ENCODE measurements at regions not wholly inside any gene's neighbourhood (a gene's known extent, or its start where the extent isn't known, plus 50 kb on each side); places are given as distances from the start of the nearest gene placed in this dataset.

- 0 to 65% (median 17%) methylated on average over 1 to 3 of the region's 3 CpGs; no CpG with 5 or more reads in 5 of the 10 experiments for WGBS, 10 experiments
- Histone ChIP-seq H3K4me1 (replicated peaks in 1 of 2) (no peaks in the 10 kb centered on the region), H3K4me3 (no peak overlapping the region), H3K27ac (no peak overlapping the region)
- ATAC-seq (replicated peaks in 6 of 8), result peak in 1 of 8 experiments; percentile 36
- in situ Hi-C loops (cut with MboI; ENCODE audit: low pct_unique_long_range_greater_than_20kb in 2 of 9, low sequenced_read_pairs in 9 of 9, unreplicated experiment in 9 of 9), result no loop called here
These were observed 64.1 kb downstream of the ZNF641 start for GRCh38 chr12:48286665-48287064.

GRCh38 chr12:48285751-48286650 lies 64.7 kb downstream of the ZNF641 start:
- ATAC-seq (replicated peaks in 6 of 8), result peak in 4 of 8 experiments; percentile 26 to 85 (median 72)
- Histone ChIP-seq H3K4me1 (replicated peaks in 1 of 2) (no peaks in the 10 kb centered on the region), H3K4me3 (no peak overlapping the region), H3K27ac (no peak overlapping the region)
- in situ Hi-C loops (cut with MboI; ENCODE audit: low pct_unique_long_range_greater_than_20kb in 2 of 9, low sequenced_read_pairs in 9 of 9, unreplicated experiment in 9 of 9), result no loop called here
- 0 to 93% (median 20%) methylated on average over 1 to 2 of the region's 2 CpGs; no CpG with 5 or more reads in 3 of the 10 experiments for WGBS, 10 experiments

GRCh38 chr12:48281811-48282210 lies 68.9 kb downstream of the ZNF641 start:
- in situ Hi-C loops (cut with MboI; ENCODE audit: low pct_unique_long_range_greater_than_20kb in 2 of 9, low sequenced_read_pairs in 9 of 9, unreplicated experiment in 9 of 9), result no loop called here
- 0 to 11% (median 0%) methylated on average over 1 of the region's 1 CpG; no CpG with 5 or more reads in 6 of the 10 experiments for WGBS, 10 experiments
- no peak overlapping the region for H3K27ac ChIP-seq
- no peaks in the 10 kb centered on the region for H3K4me1 ChIP-seq (replicated peaks in 1 of 2)
- no peak overlapping the region for H3K4me3 ChIP-seq
- ATAC-seq (replicated peaks in 6 of 8), result no peak

- 0 to 55% (median 27%) methylated on average over 1 to 5 of the region's 5 CpGs; no CpG with 5 or more reads in 3 of the 10 experiments for WGBS, 10 experiments
- Histone ChIP-seq H3K4me1 (replicated peaks in 1 of 2) (no peaks in the 10 kb centered on the region), H3K4me3 (no peak overlapping the region), H3K27ac (no peak overlapping the region)
- no peak for ATAC-seq (replicated peaks in 6 of 8)
- in situ Hi-C loops (cut with MboI; ENCODE audit: low pct_unique_long_range_greater_than_20kb in 2 of 9, low sequenced_read_pairs in 9 of 9, unreplicated experiment in 9 of 9), result no loop called here
These were observed 70.1 kb downstream of the ZNF641 start for GRCh38 chr12:48280572-48280971.

GRCh38 chr12:48279601-48280000 lies 71.1 kb downstream of the ZNF641 start:
- WGBS, 10 experiments, result 0 to 75% (median 41%) methylated on average over 1 of the region's 1 CpG; no CpG with 5 or more reads in 2 of the 10 experiments
- in situ Hi-C loops (cut with MboI; ENCODE audit: low pct_unique_long_range_greater_than_20kb in 2 of 9, low sequenced_read_pairs in 9 of 9, unreplicated experiment in 9 of 9), result no loop called here
- Histone ChIP-seq H3K27ac (no peak overlapping the region), H3K4me3 (no peak overlapping the region), H3K4me1 (replicated peaks in 1 of 2) (no peaks in the 10 kb centered on the region)
- no peak for ATAC-seq (replicated peaks in 6 of 8)

GRCh38 chr12:48279101-48279500 lies 71.6 kb downstream of the ZNF641 start:
- Histone ChIP-seq H3K4me3 (no peak overlapping the region), H3K27ac (no peak overlapping the region), H3K4me1 (replicated peaks in 1 of 2) (no peaks in the 10 kb centered on the region)
- ATAC-seq (replicated peaks in 6 of 8), result no peak
- in situ Hi-C loops (cut with MboI; ENCODE audit: low pct_unique_long_range_greater_than_20kb in 2 of 9, low sequenced_read_pairs in 9 of 9, unreplicated experiment in 9 of 9), result no loop called here

- Histone ChIP-seq H3K4me1 (replicated peaks in 1 of 2) (no peaks in the 10 kb centered on the region), H3K27ac (no peak overlapping the region), H3K4me3 (no peak overlapping the region)
- no peak for ATAC-seq (replicated peaks in 6 of 8)
- WGBS, 10 experiments, result 0 to 81% (median 51%) methylated on average over 1 to 2 of the region's 2 CpGs
- in situ Hi-C loops (cut with MboI; ENCODE audit: low pct_unique_long_range_greater_than_20kb in 2 of 9, low sequenced_read_pairs in 9 of 9, unreplicated experiment in 9 of 9), result no loop called here
These were observed 73.5 kb upstream of the OR10AD1 start for GRCh38 chr12:48276621-48277020.

- Histone ChIP-seq H3K4me3 (no peak overlapping the region), H3K4me1 (replicated peaks in 1 of 2) (no peaks in the 10 kb centered on the region), H3K27ac (no peak overlapping the region)
- ATAC-seq (replicated peaks in 6 of 8), result no peak
- WGBS, 10 experiments, result 0 to 100% (median 100%) methylated on average over 1 of the region's 1 CpG; no CpG with 5 or more reads in 4 of the 10 experiments
- in situ Hi-C loops (cut with MboI; ENCODE audit: low pct_unique_long_range_greater_than_20kb in 2 of 9, low sequenced_read_pairs in 9 of 9, unreplicated experiment in 9 of 9), result loop anchor here in 1 of 9 experiments (25.0 kb wide), 2 partner anchors 170 to 345 kb away; no protein-coding TSS in a partner anchor
These were observed 63.7 kb upstream of the OR10AD1 start for GRCh38 chr12:48266826-48267225.

GRCh38 chr12:48265777-48266176 lies 62.7 kb upstream of the OR10AD1 start:
- ATAC-seq (replicated peaks in 6 of 8), result no peak
- H3K4me3 ChIP-seq, result no peak overlapping the region
- in situ Hi-C loops (cut with MboI; ENCODE audit: low pct_unique_long_range_greater_than_20kb in 2 of 9, low sequenced_read_pairs in 9 of 9, unreplicated experiment in 9 of 9), result loop anchor here in 1 of 9 experiments (25.0 kb wide), 2 partner anchors 172 to 347 kb away; no protein-coding TSS in a partner anchor
- H3K27ac ChIP-seq, result no peak overlapping the region
- no peaks in the 10 kb centered on the region for H3K4me1 ChIP-seq (replicated peaks in 1 of 2)

GRCh38 chr12:48263617-48264016 lies 60.5 kb upstream of the OR10AD1 start:
- no peaks in the 10 kb centered on the region for H3K4me1 ChIP-seq (replicated peaks in 1 of 2)
- in situ Hi-C loops (cut with MboI; ENCODE audit: low pct_unique_long_range_greater_than_20kb in 2 of 9, low sequenced_read_pairs in 9 of 9, unreplicated experiment in 9 of 9), result loop anchor here in 1 of 9 experiments (25.0 kb wide), 2 partner anchors 174 to 349 kb away; no protein-coding TSS in a partner anchor
- WGBS, 10 experiments, result 20 to 100% (median 80%) methylated on average over 1 of the region's 1 CpG; no CpG with 5 or more reads in 3 of the 10 experiments
- H3K4me3 ChIP-seq, result no peak overlapping the region
- no peak for ATAC-seq (replicated peaks in 6 of 8)
- H3K27ac ChIP-seq, result no peak overlapping the region

GRCh38 chr12:48261773-48262172 lies 58.7 kb upstream of the OR10AD1 start:
- no peak overlapping the region for H3K27ac ChIP-seq
- 0 to 90% (median 37%) methylated on average over 1 to 2 of the region's 2 CpGs; no CpG with 5 or more reads in 2 of the 10 experiments for WGBS, 10 experiments
- no peak overlapping the region for H3K4me3 ChIP-seq
- in situ Hi-C loops (cut with MboI; ENCODE audit: low pct_unique_long_range_greater_than_20kb in 2 of 9, low sequenced_read_pairs in 9 of 9, unreplicated experiment in 9 of 9), result loop anchor here in 1 of 9 experiments (25.0 kb wide), 2 partner anchors 176 to 351 kb away; no protein-coding TSS in a partner anchor
- no peak for ATAC-seq (replicated peaks in 6 of 8)
- H3K4me1 ChIP-seq (replicated peaks in 1 of 2), result no peaks in the 10 kb centered on the region

All from motor neuron (in vitro differentiated cells).